Calu3 (cell line): ENCODE measurements at regions not wholly inside any gene's neighbourhood (a gene's known extent, or its start where the extent isn't known, plus 50 kb on each side); places are given as distances from the start of the nearest gene placed in this dataset.

Source experiments
- BruUV-seq: library from RNA; stranded (reverse); fragments of 400-500 nt; replicated peaks from 2 replicates; lab custom pipeline; 2021; lab: Mats Ljungman, UMichigan
- CTCF ChIA-PET: fragments of 300-600 bp; sonication (Branson Sonifier 250); formaldehyde crosslinking; loops from one replicate; lab custom pipeline; 2022; ENCODE audit warnings: antibody characterized with exemption; lab: Charles Lee
- DNase-seq: peaks from one replicate; pipeline ENCODE4 v3.0.0; 2022
- H3K27ac Mint-ChIP-seq: one replicate; pipeline ENCODE4 v1.8.0; 2022; ENCODE audit warnings: mixed read lengths; ENCODE audit not compliant: unreplicated experiment
- H3K27me3 Mint-ChIP-seq: one replicate; pipeline ENCODE4 v1.8.0; 2022; ENCODE audit warnings: mixed read lengths; ENCODE audit not compliant: unreplicated experiment
- H3K36me3 Mint-ChIP-seq: one replicate; pipeline ENCODE4 v1.8.0; 2022; ENCODE audit warnings: mild to moderate bottlenecking, moderate library complexity, mixed read lengths; ENCODE audit not compliant: insufficient read depth, unreplicated experiment
- H3K4me1 Mint-ChIP-seq: one replicate; pipeline ENCODE4 v1.8.0; 2022; ENCODE audit warnings: mild to moderate bottlenecking, low read depth, mixed read lengths; ENCODE audit not compliant: unreplicated experiment
- H3K4me3 Mint-ChIP-seq: one replicate; pipeline ENCODE4 v1.8.0; 2022; ENCODE audit warnings: mild to moderate bottlenecking, low read depth, moderate library complexity, mixed read lengths; ENCODE audit not compliant: unreplicated experiment
- H3K9me3 Mint-ChIP-seq: one replicate; pipeline ENCODE4 v1.8.0; 2022; ENCODE audit warnings: low read depth, mixed read lengths; ENCODE audit not compliant: unreplicated experiment
- CTCF ChIP-seq: fragments of 200-600 bp; IDR thresholded peaks from one replicate; pipeline ENCODE4 v1.8.0; 2022; ENCODE audit warnings: antibody characterized with exemption; ENCODE audit not compliant: unreplicated experiment
- intact Hi-C: fragments of 100-400 bp; cut with micrococcal nuclease; formaldehyde crosslinking; loops from one replicate; pipeline ENCODE4 v1.10.0; 2022; ENCODE audit not compliant: unreplicated experiment

DNA sequence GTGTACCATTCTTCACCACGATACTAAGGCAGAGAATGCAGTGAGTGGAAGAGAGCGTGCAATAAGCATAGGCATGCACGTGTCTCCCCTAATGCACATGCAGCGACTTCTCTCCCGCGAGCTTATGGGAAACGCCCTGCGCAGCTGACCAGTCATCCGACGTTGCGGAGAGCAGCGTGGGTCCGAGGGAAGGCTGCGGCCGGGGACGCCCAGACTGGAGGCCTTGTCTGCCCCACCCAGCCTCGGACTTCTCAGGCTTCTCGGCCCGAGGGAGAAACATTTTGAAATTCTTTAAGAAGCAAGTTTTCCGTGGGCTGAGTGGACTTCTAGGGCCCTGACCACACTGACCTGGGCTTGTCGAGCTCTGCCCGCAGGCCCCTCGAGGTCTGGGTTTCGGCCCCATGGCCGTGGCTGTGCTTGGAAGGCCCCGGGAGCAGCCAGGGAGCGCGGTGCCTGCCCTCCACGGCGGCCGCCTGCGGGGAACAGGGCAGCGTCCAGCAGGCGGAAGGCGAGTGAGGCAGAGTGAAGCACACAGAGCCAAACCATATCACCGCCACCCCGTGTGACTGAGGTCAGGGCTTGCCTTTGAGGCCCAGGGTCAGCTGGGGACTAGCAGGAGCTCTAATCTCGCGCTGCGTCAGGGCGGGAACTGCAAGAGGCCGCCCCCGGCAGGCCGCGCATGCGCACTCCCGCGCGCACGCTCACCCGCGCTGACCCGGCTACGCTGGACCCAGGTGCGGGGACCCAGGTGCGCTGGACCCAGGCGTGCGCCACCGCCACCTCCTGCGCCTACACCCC lies 60.0 kb upstream of the IRX1 start:
- H3K27ac Mint-ChIP-seq: no peak overlapping the region
- H3K4me3 Mint-ChIP-seq: no peak overlapping the region
- peaks cover 3% of the 10 kb centered on the region for H3K9me3 Mint-ChIP-seq
- H3K36me3 Mint-ChIP-seq: no peaks in the 10 kb centered on the region
- TF ChIP-seq CTCF: no peak
- intact Hi-C loops: no loop called here
- no peak for DNase-seq
- CTCF ChIA-PET: no interaction called here
- no TSS peak for BruUV-seq
- no peaks in the 10 kb centered on the region for H3K4me1 Mint-ChIP-seq
- no peaks in the 10 kb centered on the region for H3K27me3 Mint-ChIP-seq

DNA sequence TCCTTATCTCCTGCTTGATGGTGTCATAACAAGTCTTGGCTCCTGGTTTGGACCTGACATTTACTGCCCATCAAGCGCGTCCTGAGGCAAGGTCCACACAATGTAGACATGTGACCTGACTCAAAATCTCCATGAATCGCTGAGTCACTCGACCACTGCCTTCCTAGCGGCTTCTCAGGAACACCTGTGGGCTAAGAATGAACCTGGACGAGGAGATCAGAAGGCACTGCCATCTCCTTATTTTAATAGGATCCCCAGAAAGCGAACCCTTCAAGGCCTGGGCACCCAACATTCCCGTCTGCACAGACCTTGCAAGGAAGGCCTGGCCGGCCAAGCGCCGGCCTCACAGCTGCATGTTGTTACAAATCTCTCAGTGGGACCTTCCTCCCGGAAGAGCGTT lies 60.6 kb upstream of the IRX1 start:
- H3K9me3 Mint-ChIP-seq: peaks cover 3% of the 10 kb centered on the region
- no peak for DNase-seq
- CTCF ChIA-PET: no interaction called here
- no peaks in the 10 kb centered on the region for H3K27me3 Mint-ChIP-seq
- TF ChIP-seq CTCF: no peak
- intact Hi-C loops: no loop called here
- H3K36me3 Mint-ChIP-seq: no peaks in the 10 kb centered on the region
- H3K4me3 Mint-ChIP-seq: no peak overlapping the region
- no TSS peak for BruUV-seq
- no peak overlapping the region for H3K27ac Mint-ChIP-seq
- no peaks in the 10 kb centered on the region for H3K4me1 Mint-ChIP-seq

DNA sequence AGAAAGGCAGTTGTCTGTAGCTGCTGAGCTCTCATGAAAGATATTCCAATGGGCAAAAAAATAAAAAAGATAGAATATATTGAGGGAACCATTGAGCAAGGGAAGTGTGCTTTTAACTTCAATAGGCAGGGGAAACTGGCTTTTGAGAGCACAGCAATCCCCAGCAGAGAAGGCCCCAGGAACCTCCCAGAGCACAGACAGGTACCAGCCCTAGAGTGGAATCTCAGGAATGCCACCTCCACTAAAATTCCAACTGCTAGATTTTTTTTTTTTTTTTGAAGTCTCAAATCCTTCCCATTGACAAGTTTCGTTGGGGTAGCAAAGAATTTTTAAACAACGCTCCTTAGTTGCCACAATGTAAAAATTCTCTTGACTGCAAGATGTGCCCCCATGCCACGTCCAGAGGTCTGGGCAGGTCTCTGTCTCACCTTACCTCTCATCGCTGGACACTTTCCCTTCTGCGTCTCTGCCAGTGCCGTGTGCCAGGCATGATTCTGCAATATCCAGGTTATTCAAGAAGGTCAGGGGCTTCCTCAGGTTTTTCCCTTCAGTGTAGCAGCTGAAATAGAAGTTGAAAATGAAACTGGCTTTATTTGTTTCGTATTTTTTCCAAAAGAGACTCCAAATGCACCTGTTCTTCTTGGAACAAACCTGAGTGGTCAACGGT lies 64.2 kb upstream of the IRX1 start:
- BruUV-seq: no TSS peak
- intact Hi-C loops: no loop called here
- Mint-ChIP-seq H3K27ac (no peak overlapping the region), H3K27me3 (no peaks in the 10 kb centered on the region), H3K9me3 (peaks cover 6% of the 10 kb centered on the region), H3K4me3 (no peak overlapping the region), H3K36me3 (no peaks in the 10 kb centered on the region), H3K4me1 (no peaks in the 10 kb centered on the region)
- TF ChIP-seq CTCF: no peak
- DNase-seq: no peak
- CTCF ChIA-PET: interaction anchor here (1.5 kb wide), 1 partner anchor 221 kb away, joined by 3 read pairs; no protein-coding TSS in a partner anchor

DNA sequence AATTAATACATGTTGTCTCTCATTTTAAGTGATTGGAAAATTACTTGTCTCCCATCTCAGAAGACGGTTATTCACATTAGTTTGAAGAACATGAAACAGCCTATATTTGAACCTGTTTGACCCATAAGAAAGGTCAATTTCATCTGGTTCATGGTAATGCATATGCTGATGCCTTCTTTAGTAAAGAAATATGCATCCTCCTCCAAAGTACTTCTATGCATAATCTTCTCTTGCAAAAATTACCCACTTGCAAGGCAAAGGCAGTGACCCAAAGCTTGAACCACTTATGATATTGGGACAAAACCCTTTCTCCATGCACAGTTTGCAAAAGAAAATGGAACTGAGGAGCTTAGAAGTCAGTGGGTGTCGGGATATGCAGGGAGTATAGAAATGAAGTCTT lies 65.4 kb upstream of the IRX1 start:
- CTCF ChIA-PET: interaction anchor here (1.5 kb wide), 1 partner anchor 220 kb away, joined by 3 read pairs; no protein-coding TSS in a partner anchor
- H3K4me3 Mint-ChIP-seq: no peak overlapping the region
- intact Hi-C loops: no loop called here
- BruUV-seq: no TSS peak
- no peaks in the 10 kb centered on the region for H3K36me3 Mint-ChIP-seq
- no peak for DNase-seq
- no peaks in the 10 kb centered on the region for H3K27me3 Mint-ChIP-seq
- H3K27ac Mint-ChIP-seq: no peak overlapping the region
- H3K9me3 Mint-ChIP-seq: peaks cover 6% of the 10 kb centered on the region
- no peak for TF ChIP-seq CTCF
- no peaks in the 10 kb centered on the region for H3K4me1 Mint-ChIP-seq
